NCI-H2227 treated with DMSO at 0.1 percent for 48 hours (cell line): ENCODE measurements at regions not wholly inside any gene's neighbourhood (a gene's known extent, or its start where the extent isn't known, plus 50 kb on each side); places are given as distances from the start of the nearest gene placed in this dataset.
A peak's percentile ranks its signal among the peaks of the same experiment; 100 is the strongest.
"Not testable (repeated sequence)": the region's sequence is repeated elsewhere in the genome, so short reads cannot be mapped to it uniquely, and the experiment has no call there.

ENCODE experiments used
- DNase-seq: peaks from one replicate; lab custom pipeline; 2025; lab: John Stamatoyannopoulos, UW

GRCh38 chr2:58769864-58770234 lies 528.7 kb upstream of the FANCL start:
- DNase-seq: no peak

GRCh38 chr2:58769111-58769863 lies 528.2 kb upstream of the FANCL start:
- peak; percentile 43 for DNase-seq

GRCh38 chr2:58768715-58769080 lies 527.6 kb upstream of the FANCL start:
- DNase-seq: no peak

GRCh38 chr2:58767828-58768714 lies 526.9 kb upstream of the FANCL start:
- peak; percentile 51 for DNase-seq

- DNase-seq: no peak
These were observed 523.4 kb upstream of the FANCL start for GRCh38 chr2:58764338-58765104.

GRCh38 chr2:58762176-58762781 lies 521.2 kb upstream of the FANCL start:
- DNase-seq: peak; percentile 54

- DNase-seq: no peak
These were observed 516.8 kb upstream of the FANCL start for GRCh38 chr2:58757971-58758370.

GRCh38 chr2:58756336-58756735 lies 515.2 kb upstream of the FANCL start:
- no peak for DNase-seq

GRCh38 chr2:58752507-58752906 lies 511.4 kb upstream of the FANCL start:
- not testable (repeated sequence) for DNase-seq

GRCh38 chr2:58751676-58752075 lies 510.6 kb upstream of the FANCL start:
- not testable (repeated sequence) for DNase-seq

GRCh38 chr2:58749041-58749440 lies 507.9 kb upstream of the FANCL start:
- no peak for DNase-seq

- not testable (repeated sequence) for DNase-seq
These were observed 504.2 kb upstream of the FANCL start for GRCh38 chr2:58745334-58745733.

- DNase-seq: no peak
These were observed 499.3 kb upstream of the FANCL start for GRCh38 chr2:58740426-58740825.

- DNase-seq: no peak
These were observed 497.9 kb upstream of the FANCL start for GRCh38 chr2:58739033-58739432.

GRCh38 chr2:58734365-58734764 lies 493.2 kb upstream of the FANCL start:
- DNase-seq: no peak

GRCh38 chr2:58732999-58733398 lies 491.9 kb upstream of the FANCL start:
- DNase-seq: no peak

GRCh38 chr2:58731488-58731869 lies 490.4 kb upstream of the FANCL start:
- DNase-seq: no peak

- no peak for DNase-seq
These were observed 489.8 kb upstream of the FANCL start for GRCh38 chr2:58730764-58731487.

- no peak for DNase-seq
These were observed 487.0 kb upstream of the FANCL start for GRCh38 chr2:58727981-58728656.

- no peak for DNase-seq
These were observed 480.9 kb upstream of the FANCL start for GRCh38 chr2:58721912-58722591.
